BLaER1 (cell line): ENCODE measurements at regions not wholly inside any gene's neighbourhood (a gene's known extent, or its start where the extent isn't known, plus 50 kb on each side); places are given as distances from the start of the nearest gene placed in this dataset.
"Not testable (repeated sequence)": the region's sequence is repeated elsewhere in the genome, so short reads cannot be mapped to it uniquely, and the experiment has no call there.

Source experiments
- H3K27ac ChIP-seq: shearing (Covaris generic); formaldehyde crosslinking; 2 replicates; pipeline ENCODE4 v1.8.1; 2022
- H3K27me3 ChIP-seq: shearing (Covaris generic); formaldehyde crosslinking; 2 replicates; pipeline ENCODE4 v1.8.1; 2022
- H3K36me3 ChIP-seq: shearing (Covaris generic); formaldehyde crosslinking; 2 replicates; pipeline ENCODE4 v1.8.1; 2022
- H3K4me1 ChIP-seq: shearing (Covaris generic); formaldehyde crosslinking; 2 replicates; pipeline ENCODE4 v1.8.1; 2022
- H3K4me2 ChIP-seq: shearing (Covaris generic); formaldehyde crosslinking; 2 replicates; pipeline ENCODE4 v1.8.1; 2022
- H3K4me3 ChIP-seq: shearing (Covaris generic); formaldehyde crosslinking; 2 replicates; pipeline ENCODE4 v1.8.1; 2022
- H3K9ac ChIP-seq: shearing (Covaris generic); formaldehyde crosslinking; 2 replicates; pipeline ENCODE4 v1.8.1; 2022
- H3K9me3 ChIP-seq: shearing (Covaris generic); formaldehyde crosslinking; 2 replicates; pipeline ENCODE4 v1.8.1; 2022
- H4K20me1 ChIP-seq: shearing (Covaris generic); formaldehyde crosslinking; 2 replicates; pipeline ENCODE4 v1.8.1; 2022
- Cebpa-rat ChIP-seq: shearing (Covaris generic); IDR thresholded peaks from 2 replicates; pipeline ENCODE4 v1.8.1; 2022

- no peak for TF ChIP-seq Cebpa-rat
- 0 out of 2 replicates have a peak, but pooled peaks cover 4% of the 10 kb centered on the region for H3K9me3 ChIP-seq
- H3K27me3 ChIP-seq = no peaks in the 10 kb centered on the region
- H3K4me1 ChIP-seq = peaks cover 38% of the 10 kb centered on the region
- no peak overlapping the region for H3K4me2 ChIP-seq
- H3K27ac ChIP-seq = no peak overlapping the region
- H3K36me3 ChIP-seq = no peaks in the 10 kb centered on the region
- H3K9ac ChIP-seq = no peak overlapping the region
- no peak overlapping the region for H3K4me3 ChIP-seq
- no peaks in the 10 kb centered on the region for H4K20me1 ChIP-seq
Measured at GRCh38 chr2:39487398-39488250, 50.5 kb upstream of the MAP4K3 start.

GRCh38 chr2:39488450-39488849, 51.4 kb upstream of the MAP4K3 start:
- TF ChIP-seq Cebpa-rat = no peak
- H3K27me3 ChIP-seq = no peaks in the 10 kb centered on the region
- no peaks in the 10 kb centered on the region for H4K20me1 ChIP-seq
- H3K36me3 ChIP-seq = no peaks in the 10 kb centered on the region
- H3K9me3 ChIP-seq = 0 out of 2 replicates have a peak, but pooled peaks cover 4% of the 10 kb centered on the region
- H3K4me1 ChIP-seq = peaks cover 35% of the 10 kb centered on the region
- no peak overlapping the region for H3K4me3 ChIP-seq
- H3K27ac ChIP-seq = no peak overlapping the region
- no peak overlapping the region for H3K9ac ChIP-seq
- H3K4me2 ChIP-seq = no peak overlapping the region

DNA sequence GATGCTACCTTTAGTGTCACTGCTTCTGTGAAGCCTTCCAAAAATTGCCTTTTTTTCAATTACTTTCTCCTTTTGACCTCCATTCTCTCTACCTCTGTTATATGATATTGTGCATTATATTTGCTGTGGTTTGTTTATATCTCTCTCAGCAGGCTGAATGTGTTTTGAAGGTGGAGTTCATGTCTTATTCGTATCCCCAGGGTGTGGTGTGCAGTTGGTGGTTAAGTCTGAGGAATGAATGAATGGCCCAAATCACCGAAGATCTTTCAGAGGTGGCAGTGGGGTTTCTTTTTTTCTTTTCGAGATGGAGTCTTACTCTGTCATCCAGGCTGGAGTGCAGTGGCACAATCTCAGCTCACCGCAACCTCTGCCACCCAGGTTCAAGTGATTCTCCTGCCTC, 53.5 kb upstream of the MAP4K3 start:
- Histone ChIP-seq H3K36me3 (no peaks in the 10 kb centered on the region), H3K4me1 (peaks cover 25% of the 10 kb centered on the region), H3K4me2 (no peak overlapping the region), H3K4me3 (no peak overlapping the region), H3K27ac (no peak overlapping the region), H3K9ac (no peak overlapping the region), H3K27me3 (no peaks in the 10 kb centered on the region), H4K20me1 (no peaks in the 10 kb centered on the region), H3K9me3 (0 out of 2 replicates have a peak, but pooled peaks cover 4% of the 10 kb centered on the region)
- TF ChIP-seq Cebpa-rat = no peak

DNA sequence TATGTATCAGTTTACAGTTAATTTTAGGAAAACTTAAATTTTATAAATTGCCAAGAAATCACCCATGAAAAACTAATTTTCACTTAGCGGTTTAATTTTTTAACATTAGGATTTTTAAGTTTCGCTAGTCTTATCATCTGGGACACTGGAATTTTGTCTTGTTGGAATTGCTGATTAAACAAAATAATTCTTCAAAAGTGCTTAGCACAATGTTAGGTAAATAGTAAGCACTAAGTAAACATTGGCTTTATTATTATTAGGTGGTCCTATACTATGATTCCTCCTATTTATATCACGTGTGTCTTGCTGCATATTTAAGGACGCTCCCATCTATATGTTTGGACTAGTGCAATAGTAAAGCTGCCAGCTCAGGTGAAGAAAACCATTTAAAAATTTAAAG, 54.6 kb upstream of the MAP4K3 start:
- no peak overlapping the region for H3K27ac ChIP-seq
- H3K4me3 ChIP-seq = no peak overlapping the region
- no peaks in the 10 kb centered on the region for H3K36me3 ChIP-seq
- H3K4me1 ChIP-seq = peaks cover 25% of the 10 kb centered on the region
- H3K27me3 ChIP-seq = no peaks in the 10 kb centered on the region
- no peak overlapping the region for H3K9ac ChIP-seq
- TF ChIP-seq Cebpa-rat = no peak
- peak overlapping the region; percentile 67 for H3K4me2 ChIP-seq
- H3K9me3 ChIP-seq = 0 out of 2 replicates have a peak, but pooled peaks cover 4% of the 10 kb centered on the region
- no peaks in the 10 kb centered on the region for H4K20me1 ChIP-seq

DNA sequence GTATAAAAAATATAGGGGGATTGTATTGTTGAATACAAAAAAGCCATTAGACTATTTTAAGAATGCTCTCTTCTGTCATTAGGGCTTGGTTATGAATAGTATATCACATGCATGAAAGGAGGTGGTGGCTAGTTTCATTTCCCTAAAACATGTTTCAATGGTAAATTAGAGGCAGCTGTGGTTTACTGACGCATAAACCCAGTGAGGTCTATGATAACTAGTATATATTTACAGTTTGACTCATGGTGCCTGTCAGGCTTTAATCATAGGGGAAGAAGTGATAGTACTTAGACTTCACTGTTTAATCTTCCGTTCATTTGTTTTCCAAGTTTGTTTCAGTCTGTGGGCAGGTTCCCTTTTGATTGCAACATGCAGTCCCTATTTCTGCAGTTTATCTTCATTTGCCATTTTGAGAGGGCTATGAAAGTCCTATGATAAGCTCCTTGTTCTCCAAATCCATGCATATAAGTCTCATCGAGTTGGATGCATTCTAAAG, 55.1 kb upstream of the MAP4K3 start:
- no peaks in the 10 kb centered on the region for H4K20me1 ChIP-seq
- TF ChIP-seq Cebpa-rat = no peak
- H3K4me3 ChIP-seq = no peak overlapping the region
- H3K36me3 ChIP-seq = no peaks in the 10 kb centered on the region
- H3K4me2 ChIP-seq = peak overlapping the region; percentile 67
- no peak overlapping the region for H3K9ac ChIP-seq
- 0 out of 2 replicates have a peak, but pooled peaks cover 4% of the 10 kb centered on the region for H3K9me3 ChIP-seq
- no peaks in the 10 kb centered on the region for H3K27me3 ChIP-seq
- H3K27ac ChIP-seq = no peak overlapping the region
- H3K4me1 ChIP-seq = peaks cover 25% of the 10 kb centered on the region

DNA sequence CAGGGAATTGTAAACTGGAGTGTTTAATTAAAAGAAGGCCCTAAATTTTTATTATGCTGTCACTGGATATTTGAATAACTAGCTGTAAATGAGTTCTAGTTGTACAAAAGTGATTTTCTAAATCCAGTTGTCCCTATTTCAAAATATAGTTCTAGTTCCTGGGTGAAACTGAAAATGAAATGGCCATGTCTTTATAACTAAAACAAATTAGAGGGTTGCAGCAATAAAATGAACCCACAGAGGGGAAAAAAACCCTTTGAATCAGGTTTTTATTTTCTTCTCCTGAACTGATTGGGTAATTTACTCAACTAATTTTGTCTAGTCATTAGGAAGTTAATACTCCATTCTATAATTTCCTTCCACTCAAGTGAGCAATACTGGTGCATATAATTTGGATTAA, 55.6 kb upstream of the MAP4K3 start:
- H3K36me3 ChIP-seq = no peaks in the 10 kb centered on the region
- no peak overlapping the region for H3K4me3 ChIP-seq
- no peak overlapping the region for H3K27ac ChIP-seq
- no peak overlapping the region for H3K9ac ChIP-seq
- no peak for TF ChIP-seq Cebpa-rat
- H4K20me1 ChIP-seq = no peaks in the 10 kb centered on the region
- H3K4me2 ChIP-seq = peak overlapping the region; percentile 67
- 0 out of 2 replicates have a peak, but pooled peaks cover 4% of the 10 kb centered on the region for H3K9me3 ChIP-seq
- H3K4me1 ChIP-seq = peaks cover 25% of the 10 kb centered on the region
- no peaks in the 10 kb centered on the region for H3K27me3 ChIP-seq

- Histone ChIP-seq H3K9me3 (0 out of 2 replicates have a peak, but pooled peaks cover 1% of the 10 kb centered on the region), H3K36me3 (no peaks in the 10 kb centered on the region), H3K4me3 (no peak overlapping the region), H3K9ac (no peak overlapping the region), H3K27ac (no peak overlapping the region), H3K27me3 (no peaks in the 10 kb centered on the region), H3K4me2 (no peak overlapping the region), H3K4me1 (peaks cover 25% of the 10 kb centered on the region), H4K20me1 (no peaks in the 10 kb centered on the region)
- no peak for TF ChIP-seq Cebpa-rat
Measured at GRCh38 chr2:39494784-39495251, 57.7 kb upstream of the MAP4K3 start.

DNA sequence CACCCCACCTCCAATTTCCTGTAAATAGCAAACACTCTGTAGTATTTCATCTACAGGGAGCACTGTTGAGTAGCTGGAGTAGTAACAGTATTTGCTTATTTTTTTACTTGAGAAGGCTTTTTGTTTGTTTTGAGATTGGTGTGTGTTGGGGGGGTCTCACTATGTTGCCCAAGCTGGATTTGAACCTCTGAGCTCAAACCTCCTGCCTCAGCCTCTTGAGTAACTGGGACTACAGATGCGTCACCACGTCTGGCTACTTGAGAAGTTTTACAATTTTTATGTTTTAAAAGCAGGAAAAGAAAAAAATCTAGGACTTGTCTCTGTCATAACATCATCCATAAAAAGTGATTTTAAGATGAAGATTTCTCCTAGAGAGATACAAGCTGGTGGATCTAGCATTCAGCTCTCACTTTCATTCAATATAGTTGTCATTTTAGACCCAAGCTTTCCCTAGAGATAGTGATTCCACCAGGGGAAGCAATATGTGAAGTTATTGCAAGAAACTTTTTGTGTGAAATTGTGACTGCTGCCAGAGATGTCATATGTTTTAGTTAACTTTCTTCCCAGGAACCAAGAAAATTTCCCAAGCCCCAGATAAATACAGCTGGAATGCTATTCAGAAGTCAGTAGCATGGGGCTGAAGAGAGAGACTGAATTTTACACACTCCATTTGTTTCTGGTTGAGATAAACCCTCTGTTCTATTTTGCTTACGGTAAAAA, 60.2 kb upstream of the MAP4K3 start:
- no peaks in the 10 kb centered on the region for H3K27me3 ChIP-seq
- H3K27ac ChIP-seq = no peak overlapping the region
- no peaks in the 10 kb centered on the region for H3K36me3 ChIP-seq
- no peak overlapping the region for H3K9ac ChIP-seq
- H3K4me3 ChIP-seq = no peak overlapping the region
- no peak overlapping the region for H3K4me2 ChIP-seq
- no peaks in the 10 kb centered on the region for H3K9me3 ChIP-seq
- peaks cover 9% of the 10 kb centered on the region for H3K4me1 ChIP-seq
- no peaks in the 10 kb centered on the region for H4K20me1 ChIP-seq
- TF ChIP-seq Cebpa-rat = no peak

GRCh38 chr2:39498176-39498575, 61.1 kb upstream of the MAP4K3 start:
- H3K9ac ChIP-seq, H3K4me2 ChIP-seq, H4K20me1 ChIP-seq, H3K27me3 ChIP-seq, H3K4me1 ChIP-seq, H3K9me3 ChIP-seq, H3K27ac ChIP-seq, H3K4me3 ChIP-seq, H3K36me3 ChIP-seq: not testable (repeated sequence)

GRCh38 chr2:39498786-39499185, 61.7 kb upstream of the MAP4K3 start:
- Histone ChIP-seq H3K9ac (no peak overlapping the region), H3K4me1 (peaks cover 7% of the 10 kb centered on the region), H3K4me3 (no peak overlapping the region), H3K27me3 (no peaks in the 10 kb centered on the region), H3K36me3 (no peaks in the 10 kb centered on the region), H3K9me3 (no peaks in the 10 kb centered on the region), H3K4me2 (no peak overlapping the region), H3K27ac (no peak overlapping the region), H4K20me1 (no peaks in the 10 kb centered on the region)
- TF ChIP-seq Cebpa-rat = no peak
